ENCODE measurements at regions not wholly inside any gene's neighbourhood (a gene's known extent, or its start where the extent isn't known, plus 50 kb on each side); places are given as distances from the start of the nearest gene placed in this dataset.

DNA sequence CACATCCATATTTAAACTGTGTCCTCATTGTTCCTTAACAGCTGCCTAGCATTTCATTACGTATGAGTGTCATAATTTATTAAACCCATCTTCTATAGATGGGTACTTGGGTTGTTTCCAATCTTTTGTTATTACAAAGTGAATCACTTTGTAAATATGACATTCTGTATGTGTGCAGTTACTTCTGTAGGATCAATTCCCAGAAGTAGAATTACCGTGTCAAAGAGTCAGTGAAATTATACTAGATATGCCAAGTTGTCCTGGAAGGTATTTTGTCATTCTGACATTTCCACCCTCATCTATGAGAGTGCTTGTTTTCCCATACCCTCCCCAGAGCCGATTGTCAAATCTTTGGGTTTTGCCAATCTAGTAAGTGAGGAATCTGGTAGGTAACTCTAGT, 194.5 kb upstream of the APCDD1 start:
- H3K27ac ChIP-seq, result no peak overlapping the region
- no peak for DNase-seq (ENCODE audit: low read depth, low spot score)

DNA sequence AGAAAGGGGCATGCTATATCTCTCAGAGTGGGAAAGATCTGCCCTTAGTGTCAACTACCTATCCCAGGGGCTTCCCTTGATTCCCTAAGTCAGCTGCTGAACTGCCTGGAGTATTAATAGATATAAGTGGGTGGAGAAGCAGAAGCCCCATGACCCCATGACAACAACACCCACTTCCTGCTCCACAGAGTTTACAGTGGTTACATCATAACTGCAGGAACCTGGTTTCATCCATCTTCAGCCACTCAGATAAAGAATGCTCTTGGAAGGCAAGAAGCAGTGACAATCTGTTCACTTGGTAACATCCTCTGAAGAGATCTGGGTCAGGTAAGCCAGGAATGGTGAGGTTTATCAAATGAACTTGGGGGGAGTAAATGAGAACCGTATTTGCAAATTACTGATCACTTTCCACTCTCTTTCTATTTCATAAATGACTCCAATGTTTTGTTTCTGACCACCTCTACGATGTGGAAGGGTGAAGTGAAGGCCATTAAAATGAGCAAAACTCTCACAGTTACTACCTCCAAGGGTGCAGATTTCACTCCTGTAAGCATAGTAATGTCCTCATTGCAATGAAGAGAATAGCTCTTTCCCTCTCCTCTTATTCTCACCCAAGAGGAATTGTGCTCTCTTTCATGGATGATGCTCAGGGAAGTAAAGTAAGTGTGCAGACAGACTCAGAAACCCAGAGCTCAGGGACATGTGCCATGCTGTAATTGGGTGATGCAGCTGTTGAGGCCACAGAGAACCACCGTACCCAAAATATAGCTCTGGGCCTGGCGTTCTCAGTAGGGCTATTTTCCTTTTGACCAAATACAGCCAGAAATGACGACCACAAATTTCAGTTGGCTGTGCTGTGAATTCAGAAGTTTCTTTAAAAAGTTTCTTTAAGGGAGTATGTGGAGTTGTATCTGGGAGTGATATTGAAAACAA, 192.8 kb upstream of the APCDD1 start:
- DNase-seq (ENCODE audit: low read depth, low spot score), result no peak
- no peak overlapping the region for H3K27ac ChIP-seq

DNA sequence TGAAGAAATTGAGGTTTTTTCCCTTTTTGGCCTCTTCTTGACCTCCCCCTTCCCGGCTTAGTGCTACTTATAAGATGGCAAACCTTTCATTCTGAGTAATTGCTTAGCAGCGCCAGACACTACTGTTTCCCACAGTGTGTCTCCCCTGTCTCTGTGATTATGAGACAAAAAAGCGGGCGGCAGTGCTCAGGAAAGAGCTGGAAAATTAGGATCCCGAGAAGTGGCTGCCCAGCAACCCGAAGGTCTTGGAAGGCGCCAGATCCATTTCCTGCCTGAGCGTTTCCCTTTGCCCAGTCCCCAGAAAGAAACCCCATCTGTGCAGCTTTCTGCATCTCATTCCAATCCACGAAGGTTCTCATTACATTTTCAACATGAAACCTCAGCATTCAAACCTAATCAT, 191.9 kb upstream of the APCDD1 start:
- no peak for DNase-seq (ENCODE audit: low read depth, low spot score)
- H3K27ac ChIP-seq, result no peak overlapping the region

DNA sequence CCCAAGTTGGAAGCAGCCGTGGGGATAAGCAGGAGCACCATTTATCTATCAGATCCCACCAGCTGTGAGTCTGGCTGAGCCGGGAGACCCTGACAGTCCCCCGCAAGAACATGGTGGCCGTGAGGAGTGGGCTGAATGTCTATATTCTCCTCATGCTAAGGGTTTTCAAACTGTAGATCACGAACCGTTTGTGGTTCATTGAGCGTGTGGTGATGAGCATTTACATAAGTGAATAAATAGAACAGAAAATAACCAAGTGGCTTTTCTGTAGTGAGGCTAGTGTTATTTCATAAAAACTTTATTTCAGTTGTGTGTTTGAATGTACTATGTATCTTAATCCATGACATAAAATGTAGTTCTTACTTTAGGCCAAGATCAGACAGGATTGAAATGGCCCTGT, 190.2 kb upstream of the APCDD1 start:
- DNase-seq (ENCODE audit: low read depth, low spot score), result no peak
- no peak overlapping the region for H3K27ac ChIP-seq

DNA sequence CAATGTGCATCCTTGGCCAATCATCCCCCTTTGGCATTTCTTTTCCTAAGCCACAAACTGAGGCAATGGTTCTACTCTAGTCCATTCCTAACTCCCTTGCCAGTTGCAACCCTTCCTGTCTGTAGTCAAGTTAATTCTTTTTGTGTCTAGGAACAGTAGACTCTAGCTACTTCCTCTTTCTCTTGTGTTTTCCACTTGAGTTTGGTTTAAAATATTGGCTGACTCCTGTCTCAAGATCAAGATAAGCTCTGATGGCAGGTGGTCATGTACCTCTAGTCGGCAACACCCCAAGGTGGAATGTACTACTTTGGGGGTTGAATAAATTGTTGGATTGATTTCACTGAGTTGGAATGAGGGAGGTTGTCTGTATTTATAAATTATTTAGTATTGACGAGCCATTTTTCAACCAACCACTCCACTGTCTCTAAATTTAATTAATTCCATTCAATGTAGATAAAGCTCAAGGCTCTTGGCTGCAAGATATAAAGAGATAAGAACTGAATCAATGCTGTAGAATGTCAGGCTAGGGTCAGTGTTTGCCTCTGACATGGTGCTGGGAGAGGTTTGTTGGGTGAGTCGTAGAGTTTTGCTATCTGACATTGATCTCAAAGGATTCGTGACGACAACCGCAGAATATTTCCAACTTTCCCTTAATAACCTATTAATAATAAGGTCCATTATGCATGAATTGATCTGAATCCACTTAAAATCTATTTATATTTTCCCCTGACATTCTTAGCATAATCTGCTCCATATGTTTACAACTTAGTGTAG, 188.7 kb upstream of the APCDD1 start:
- DNase-seq (ENCODE audit: low read depth, low spot score), result no peak
- H3K27ac ChIP-seq, result no peak overlapping the region

DNA sequence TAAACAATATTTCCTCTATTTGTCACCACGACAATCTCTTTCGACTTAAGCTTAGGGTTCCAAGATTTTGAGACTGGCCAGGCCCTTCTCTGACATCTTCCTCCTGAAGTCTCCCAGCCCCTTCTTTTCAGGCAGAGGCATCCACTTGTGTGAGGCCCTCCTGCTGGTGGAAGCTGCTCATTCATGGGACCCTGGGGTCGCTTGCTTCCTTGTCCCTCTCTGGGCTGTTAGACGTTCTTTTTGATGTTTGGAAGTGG, 188.2 kb upstream of the APCDD1 start:
- H3K27ac ChIP-seq, result no peak overlapping the region
- no peak for DNase-seq (ENCODE audit: low read depth, low spot score)

DNA sequence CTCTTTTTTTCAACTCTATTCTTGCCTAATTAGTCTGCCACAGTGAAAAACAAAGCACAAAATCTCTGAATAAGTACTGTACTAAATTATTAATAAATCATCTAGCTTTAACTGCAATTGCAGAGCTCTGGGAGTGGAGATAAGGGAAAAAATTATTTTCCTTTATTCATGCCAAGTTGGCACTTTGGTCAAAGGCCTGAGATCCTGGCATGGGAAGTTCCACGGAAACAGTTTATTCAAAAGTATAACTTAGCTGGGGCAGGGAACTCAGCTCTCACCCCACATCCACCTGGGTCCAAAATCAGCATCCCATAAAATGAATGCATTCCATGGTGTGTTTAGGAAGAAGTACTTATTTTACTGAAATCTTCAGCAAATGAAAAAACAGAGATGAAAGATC, 185.2 kb upstream of the APCDD1 start:
- H3K27ac ChIP-seq, result no peak overlapping the region
- DNase-seq (ENCODE audit: low read depth, low spot score), result no peak

DNA sequence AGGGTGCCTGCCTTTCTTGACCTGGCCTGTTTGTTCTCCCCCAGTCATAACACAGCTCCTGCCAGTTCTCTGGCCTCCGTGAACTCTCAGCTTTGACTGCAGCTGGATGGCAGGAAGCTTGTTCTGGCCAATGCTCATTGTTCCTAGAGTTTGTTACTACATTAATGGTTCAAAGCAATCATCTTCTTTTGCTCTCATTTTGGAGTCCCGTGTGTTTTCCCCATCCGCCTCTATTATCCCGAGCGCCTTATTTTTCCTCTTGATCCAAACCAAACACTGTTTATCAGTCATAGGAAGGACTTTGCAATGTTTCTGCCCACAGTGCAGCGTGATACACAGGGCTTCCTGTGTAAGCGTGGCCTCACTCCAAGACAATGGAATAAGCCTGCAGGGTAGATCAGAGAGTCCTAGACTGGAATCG, 184.3 kb upstream of the APCDD1 start:
- DNase-seq (ENCODE audit: low read depth, low spot score), result no peak
- no peak overlapping the region for H3K27ac ChIP-seq

DNA sequence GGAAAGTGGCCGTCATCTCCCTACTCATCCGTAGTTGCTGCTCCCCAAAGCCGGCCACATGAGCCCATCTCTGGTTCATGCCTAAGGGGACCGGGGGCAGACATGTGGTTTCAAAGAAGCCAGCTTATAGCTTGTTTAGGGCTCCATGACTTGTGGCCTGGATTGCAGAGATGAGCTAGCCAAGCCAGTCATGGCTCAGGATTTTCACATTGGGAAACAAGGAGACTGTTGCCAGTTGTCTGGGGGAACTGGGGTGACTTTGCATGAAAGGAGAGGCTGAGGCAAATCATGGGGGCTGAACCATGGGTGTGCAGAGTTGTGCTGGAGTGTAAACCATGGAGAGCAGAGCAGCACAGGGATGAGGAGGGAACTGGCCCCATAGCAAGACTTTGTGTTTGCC, 183.0 kb upstream of the APCDD1 start:
- no peak overlapping the region for H3K27ac ChIP-seq
- DNase-seq (ENCODE audit: low read depth, low spot score), result no peak

DNA sequence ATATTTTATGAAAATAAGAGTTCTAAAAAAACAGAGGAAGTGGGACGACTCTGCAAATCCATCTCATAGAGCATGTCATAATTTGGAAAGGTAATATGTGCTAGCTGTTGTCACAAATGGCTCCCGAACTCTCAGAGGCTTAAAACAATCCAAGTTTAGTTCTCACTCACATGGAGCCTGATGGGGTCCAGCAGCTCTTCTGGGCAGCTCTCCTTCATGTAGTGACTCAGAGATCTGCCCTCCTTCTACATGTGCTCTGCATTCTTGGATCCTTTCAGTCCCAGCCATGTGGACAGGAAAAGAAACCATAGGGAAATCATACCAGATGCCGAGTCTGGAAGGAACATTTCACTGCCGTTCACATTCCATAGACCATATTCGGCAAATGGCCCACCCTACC, 180.1 kb upstream of the APCDD1 start:
- H3K27ac ChIP-seq, result no peak overlapping the region
- DNase-seq (ENCODE audit: low read depth, low spot score), result no peak

DNA sequence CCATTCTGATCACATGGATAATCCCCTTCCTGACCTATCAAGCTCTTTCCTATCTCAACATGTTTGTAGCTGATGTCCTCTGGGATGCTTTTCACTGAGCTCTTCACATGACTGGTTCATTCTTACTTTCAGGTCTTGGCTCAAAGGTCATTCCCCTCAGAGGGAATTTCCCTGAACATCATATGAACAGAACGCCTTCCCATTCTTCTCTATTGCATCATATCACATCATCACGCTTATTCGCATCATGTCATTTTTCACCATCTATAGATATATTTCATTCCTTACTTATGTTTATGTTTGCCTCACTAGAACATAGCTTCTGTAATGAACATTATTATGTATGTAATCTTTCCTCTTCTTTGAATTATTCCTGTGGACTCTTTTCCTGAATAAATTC, 178.9 kb upstream of the APCDD1 start:
- no peak overlapping the region for H3K27ac ChIP-seq
- no peak for DNase-seq (ENCODE audit: low read depth, low spot score)

DNA sequence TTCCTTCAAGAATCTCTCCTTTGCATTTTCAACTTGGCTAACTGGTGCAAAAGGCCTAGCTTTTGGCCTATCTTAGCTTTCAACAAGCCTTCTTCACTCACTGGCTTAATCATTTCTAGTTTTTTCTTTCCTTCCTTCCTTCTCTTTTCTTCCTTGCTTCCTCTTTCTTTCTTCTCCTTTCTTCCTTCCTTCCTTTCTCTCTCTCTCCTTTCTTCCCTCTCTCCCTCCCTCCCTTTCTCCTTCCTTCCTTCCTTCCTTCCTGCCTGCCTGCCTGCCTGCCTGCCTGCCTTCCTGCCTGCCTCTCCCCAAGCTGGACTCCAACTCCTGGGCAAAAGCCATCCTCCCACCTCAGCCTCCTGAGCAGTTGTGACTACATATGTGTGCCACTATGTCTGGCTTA, 176.2 kb upstream of the APCDD1 start:
- H3K27ac ChIP-seq, result no peak overlapping the region
- no peak for DNase-seq (ENCODE audit: low read depth, low spot score)

DNA sequence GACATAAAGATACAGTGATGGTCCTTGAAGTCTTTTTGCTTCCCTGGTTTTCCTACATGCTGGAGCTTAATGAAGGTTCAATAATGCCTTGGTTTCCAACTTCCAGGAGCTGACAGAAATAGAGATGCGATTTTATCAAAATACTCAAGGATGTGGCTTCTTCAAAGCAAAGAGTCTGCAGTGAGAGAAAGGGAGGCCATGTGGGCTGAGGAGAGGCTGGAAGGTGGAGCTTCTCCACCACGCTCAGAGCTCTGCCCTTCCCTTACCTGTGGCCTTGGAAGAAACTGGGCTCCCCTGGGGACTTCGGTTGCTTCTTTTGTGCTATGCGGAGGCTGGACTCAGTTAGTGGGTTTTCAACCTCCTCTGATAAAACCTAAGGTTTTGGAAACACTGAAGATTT, 175.0 kb upstream of the APCDD1 start:
- DNase-seq (ENCODE audit: low read depth, low spot score), result no peak

DNA sequence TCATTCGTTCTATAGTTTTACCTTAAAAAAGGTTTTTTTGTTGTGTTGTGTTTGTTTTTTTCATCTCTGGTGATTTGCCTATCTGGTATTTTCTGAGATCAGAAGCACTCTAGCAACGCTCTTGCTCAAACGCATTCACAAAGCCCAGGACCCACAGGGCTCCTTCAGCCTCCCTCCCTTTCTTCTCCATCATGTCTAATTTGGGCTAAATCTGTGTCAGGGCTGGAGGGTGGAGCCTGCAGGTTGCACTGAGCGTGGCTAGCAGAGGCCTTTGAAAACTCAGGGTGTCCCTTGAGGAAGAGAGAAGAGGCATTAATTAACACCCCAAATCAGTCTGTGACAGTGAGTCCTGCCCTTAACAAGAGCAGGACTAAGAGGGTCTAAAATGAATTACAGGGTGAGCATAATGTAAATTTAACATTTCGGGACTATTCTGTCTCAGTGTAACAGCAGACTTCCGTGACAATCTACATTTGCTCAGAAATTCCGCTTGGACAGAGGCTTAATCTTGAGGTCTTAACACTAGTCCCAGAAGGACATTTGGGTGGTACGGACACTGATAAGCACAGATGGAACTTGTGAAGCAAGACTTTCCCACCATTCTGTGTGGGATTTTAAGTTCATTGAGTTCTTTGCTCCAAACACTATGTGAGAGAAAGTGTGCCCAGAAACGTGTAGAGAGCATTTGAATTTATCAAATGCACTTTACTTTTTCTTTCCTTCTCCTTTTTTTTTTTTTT, 174.4 kb upstream of the APCDD1 start:
- DNase-seq (ENCODE audit: low read depth, low spot score), result no peak

More for the DNA sequence above, 175.0 kb upstream of the APCDD1 start:
- H3K27ac ChIP-seq, result no peak overlapping the region

DNA sequence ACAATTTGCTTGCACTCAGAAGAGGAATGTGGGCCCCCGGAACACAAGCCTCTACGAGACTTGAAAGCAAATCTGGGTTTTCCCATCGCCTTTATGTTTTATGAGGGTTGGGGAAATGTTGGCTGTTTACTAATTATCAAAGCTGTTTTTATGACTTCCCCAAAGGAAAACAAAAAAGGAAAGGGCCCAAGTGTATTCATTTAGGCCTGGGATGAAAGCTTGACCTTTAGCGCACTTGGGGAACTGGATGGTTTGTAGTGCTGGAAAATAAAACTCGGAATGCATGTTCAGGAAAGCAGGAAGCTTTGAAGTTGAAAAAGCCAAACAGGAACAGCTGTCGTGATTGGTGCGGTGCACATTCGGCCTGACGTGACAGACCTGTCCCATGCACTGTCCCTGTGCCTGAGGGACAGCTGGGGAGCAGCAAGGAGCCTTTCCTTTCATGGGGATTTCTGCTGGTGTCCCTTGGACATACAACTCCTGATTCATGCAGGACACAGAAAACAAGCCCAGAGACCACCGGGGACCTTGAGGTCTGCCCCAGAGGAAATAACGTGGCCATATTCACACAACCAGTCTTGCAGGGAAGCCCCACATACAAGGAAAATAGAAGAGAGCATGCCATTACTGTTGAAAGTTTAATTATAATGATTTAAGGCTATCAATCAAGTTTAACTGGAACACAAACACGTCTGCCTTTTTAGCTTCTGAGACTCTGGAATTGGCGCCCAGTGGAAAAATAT, 169.7 kb upstream of the APCDD1 start:
- DNase-seq (ENCODE audit: low read depth, low spot score), result no peak

More for the DNA sequence above, 174.4 kb upstream of the APCDD1 start:
- H3K27ac ChIP-seq, result no peak overlapping the region

DNA sequence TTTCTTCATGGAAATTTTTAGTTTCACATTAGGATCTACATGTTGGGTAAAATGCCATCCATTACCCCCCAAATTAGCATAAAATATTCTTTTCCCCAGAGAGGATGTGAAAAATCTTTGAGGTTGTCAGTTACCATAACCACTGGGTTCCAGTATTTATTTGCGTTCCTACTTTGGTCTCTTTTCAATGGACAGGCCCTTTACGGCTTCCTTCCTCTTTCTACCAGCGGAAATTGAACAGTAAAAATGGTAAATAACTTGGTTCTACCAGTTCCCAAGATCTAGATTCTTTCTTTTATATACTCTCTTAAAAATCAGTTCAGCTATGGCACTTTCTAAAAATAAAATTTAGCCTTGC, 169.2 kb upstream of the APCDD1 start:
- H3K27ac ChIP-seq, result no peak overlapping the region
- DNase-seq (ENCODE audit: low read depth, low spot score), result no peak

More for the DNA sequence above, 169.7 kb upstream of the APCDD1 start:
- no peak overlapping the region for H3K27ac ChIP-seq

DNA sequence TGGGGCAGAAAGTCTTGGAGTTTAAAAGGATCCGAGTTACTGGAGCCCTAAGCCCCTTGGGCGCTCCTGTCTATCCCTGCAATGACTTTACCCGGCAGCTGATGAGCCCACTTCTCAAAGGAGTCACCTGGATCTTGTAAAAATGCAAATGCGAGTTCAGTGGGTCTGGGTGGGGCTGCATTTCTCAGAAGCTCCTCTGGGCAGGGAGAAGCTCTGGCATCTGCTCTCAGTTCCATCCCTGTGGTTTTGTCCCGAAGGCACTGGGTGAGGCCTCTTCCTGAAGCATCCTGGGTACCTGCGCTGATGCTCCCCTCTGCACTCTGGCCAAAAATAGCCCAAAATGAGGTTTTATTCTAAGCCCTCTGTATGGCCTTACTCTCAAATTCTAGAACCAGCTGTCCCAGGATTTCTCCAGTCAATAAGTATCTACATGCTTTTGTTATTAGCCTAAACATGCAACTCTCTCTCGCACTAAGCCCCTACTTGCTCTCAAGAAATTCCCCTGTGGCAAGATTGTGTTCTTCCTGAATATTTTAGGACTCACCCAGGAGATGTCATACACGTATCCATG, 167.8 kb upstream of the APCDD1 start:
- no peak overlapping the region for H3K27ac ChIP-seq
- no peak for DNase-seq (ENCODE audit: low read depth, low spot score)

DNA sequence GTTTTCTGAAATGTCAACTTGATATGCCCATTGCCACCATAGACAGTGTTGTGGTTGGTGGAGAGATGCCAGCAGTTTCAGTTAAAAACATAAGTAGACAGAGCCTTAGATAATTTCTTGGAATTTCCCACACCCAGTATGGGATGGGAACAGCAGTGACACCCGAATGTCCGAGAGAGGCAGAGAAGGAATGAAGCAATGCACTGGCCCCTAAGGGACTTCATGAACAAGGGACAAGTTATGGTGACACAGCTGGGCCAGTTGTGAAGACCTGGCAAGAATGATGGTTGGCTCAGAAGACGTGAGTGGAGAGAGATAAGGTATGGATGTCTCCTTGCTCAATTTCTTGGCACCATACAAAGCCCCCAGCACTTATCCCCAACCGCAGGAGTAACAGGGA, 165.2 kb upstream of the APCDD1 start:
- H3K27ac ChIP-seq, result no peak overlapping the region
- no peak for DNase-seq (ENCODE audit: low read depth, low spot score)

DNA sequence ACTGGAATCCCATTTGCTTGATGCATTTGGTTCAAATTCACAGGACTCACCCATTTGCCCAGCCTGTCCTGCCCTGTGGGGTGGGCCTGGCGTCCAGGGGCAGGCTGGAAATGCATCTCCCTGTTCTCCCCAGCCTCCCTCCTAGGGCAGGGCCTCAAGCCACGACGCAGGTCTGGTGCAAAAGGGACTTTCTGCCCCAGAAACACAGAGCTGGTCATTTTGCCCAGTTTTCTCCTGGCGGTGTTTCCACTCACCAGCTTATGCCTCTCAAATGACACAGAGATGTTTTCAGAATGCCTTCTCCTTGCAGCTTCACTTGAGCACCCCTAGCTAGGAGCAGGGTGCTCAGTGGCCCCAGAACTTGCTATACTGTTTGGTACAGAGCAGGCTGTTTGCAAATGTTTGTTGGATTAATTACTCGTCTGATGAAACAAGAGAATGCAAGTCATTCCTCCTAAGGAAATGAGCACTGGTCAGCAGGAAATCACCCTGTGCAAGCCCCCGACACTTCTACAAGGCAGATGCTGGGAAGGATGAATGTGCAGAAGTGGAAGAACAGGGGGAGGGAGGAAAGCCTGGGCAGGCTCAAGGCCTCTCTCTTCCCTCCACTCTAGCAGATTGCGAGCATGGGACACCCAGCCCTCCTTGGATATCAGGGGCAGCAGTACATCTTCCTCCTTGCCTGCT, 164.3 kb upstream of the APCDD1 start:
- no peak for DNase-seq (ENCODE audit: low read depth, low spot score)
- H3K27ac ChIP-seq, result no peak overlapping the region

Data from epithelial cell of prostate (primary cell).